ENCODE measurements at regions not wholly inside any gene's neighbourhood (a gene's known extent, or its start where the extent isn't known, plus 50 kb on each side); places are given as distances from the start of the nearest gene placed in this dataset.

DNA sequence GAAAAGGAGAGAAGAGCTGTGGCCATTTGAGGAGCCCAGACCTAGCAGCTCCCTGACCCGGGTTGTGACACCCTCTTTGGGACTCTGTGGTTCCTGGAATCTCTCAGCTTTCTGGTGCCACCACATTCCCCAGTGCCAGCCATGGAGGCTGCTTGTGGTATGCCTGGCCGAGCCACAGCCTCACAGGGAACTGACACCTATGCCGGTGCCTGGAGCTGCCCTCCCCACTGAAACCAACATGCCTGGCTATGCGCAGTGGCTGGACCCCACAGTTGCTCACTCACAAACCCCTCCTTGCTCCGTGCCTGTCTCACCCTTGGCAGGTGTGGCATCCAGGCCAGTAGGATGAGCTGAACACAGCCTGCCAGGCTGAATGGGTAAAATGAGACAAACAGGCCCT lies 749.4 kb downstream of the ARAP2 start:
- TF ChIP-seq, protein P1, sequence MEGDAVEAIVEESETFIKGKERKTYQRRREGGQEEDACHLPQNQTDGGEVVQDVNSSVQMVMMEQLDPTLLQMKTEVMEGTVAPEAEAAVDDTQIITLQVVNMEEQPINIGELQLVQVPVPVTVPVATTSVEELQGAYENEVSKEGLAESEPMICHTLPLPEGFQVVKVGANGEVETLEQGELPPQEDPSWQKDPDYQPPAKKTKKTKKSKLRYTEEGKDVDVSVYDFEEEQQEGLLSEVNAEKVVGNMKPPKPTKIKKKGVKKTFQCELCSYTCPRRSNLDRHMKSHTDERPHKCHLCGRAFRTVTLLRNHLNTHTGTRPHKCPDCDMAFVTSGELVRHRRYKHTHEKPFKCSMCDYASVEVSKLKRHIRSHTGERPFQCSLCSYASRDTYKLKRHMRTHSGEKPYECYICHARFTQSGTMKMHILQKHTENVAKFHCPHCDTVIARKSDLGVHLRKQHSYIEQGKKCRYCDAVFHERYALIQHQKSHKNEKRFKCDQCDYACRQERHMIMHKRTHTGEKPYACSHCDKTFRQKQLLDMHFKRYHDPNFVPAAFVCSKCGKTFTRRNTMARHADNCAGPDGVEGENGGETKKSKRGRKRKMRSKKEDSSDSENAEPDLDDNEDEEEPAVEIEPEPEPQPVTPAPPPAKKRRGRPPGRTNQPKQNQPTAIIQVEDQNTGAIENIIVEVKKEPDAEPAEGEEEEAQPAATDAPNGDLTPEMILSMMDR (IDR thresholded peaks at IDR 0.05; ENCODE audit: unreplicated experiment): no peak
- DNase-seq: no peak

DNA sequence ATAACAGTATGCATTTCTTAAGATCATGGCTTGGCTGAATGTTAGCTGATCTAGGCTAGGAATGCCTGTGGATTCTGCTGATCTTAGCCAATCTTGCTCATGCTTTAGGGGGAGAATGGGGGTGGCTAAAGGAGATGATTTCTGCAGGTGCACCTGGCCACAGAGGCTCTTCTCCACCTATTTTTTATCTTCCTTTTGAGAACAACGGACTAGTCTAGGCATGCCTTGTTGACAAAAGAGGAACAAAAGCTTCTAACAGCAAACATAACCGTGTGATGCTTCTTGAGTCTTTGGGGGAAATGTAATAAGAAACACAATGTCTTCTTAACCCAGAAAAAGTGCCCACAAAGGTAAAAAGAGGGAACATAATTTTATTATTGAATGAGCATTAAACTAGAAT lies 743.5 kb downstream of the ARAP2 start:
- DNase-seq: no peak
- no peaks in the 10 kb centered on the region for H3K27me3 Mint-ChIP-seq (ENCODE audit: unreplicated experiment)
- no peaks in the 10 kb centered on the region for H3K4me1 Mint-ChIP-seq (ENCODE audit: low read depth, unreplicated experiment)
- H3K4me3 Mint-ChIP-seq (ENCODE audit: low read depth, unreplicated experiment): no peak overlapping the region
- no peaks in the 10 kb centered on the region for H3K36me3 Mint-ChIP-seq (ENCODE audit: insufficient read depth, unreplicated experiment)
- peaks cover 9% of the 10 kb centered on the region for H3K9me3 Mint-ChIP-seq (ENCODE audit: low read depth, unreplicated experiment)
- BruUV-seq (replicated peaks): no TSS peak
- no peak overlapping the region for H3K27ac Mint-ChIP-seq (ENCODE audit: unreplicated experiment)
- CTCF ChIA-PET: no interaction called here
- TF ChIP-seq, protein P1 (IDR thresholded peaks at IDR 0.05; ENCODE audit: unreplicated experiment): no peak
- intact Hi-C loops (cut with micrococcal nuclease; ENCODE audit: unreplicated experiment): no loop called here

More for the DNA sequence above, 749.4 kb downstream of the ARAP2 start:
- Mint-ChIP-seq H3K27me3 (ENCODE audit: unreplicated experiment) (no peaks in the 10 kb centered on the region), H3K4me1 (ENCODE audit: low read depth, unreplicated experiment) (no peaks in the 10 kb centered on the region), H3K36me3 (ENCODE audit: insufficient read depth, unreplicated experiment) (no peaks in the 10 kb centered on the region), H3K27ac (ENCODE audit: unreplicated experiment) (no peak overlapping the region), H3K4me3 (ENCODE audit: low read depth, unreplicated experiment) (no peak overlapping the region), H3K9me3 (ENCODE audit: low read depth, unreplicated experiment) (no peaks in the 10 kb centered on the region)
- no TSS peak for BruUV-seq (replicated peaks)
- intact Hi-C loops (cut with micrococcal nuclease; ENCODE audit: unreplicated experiment): no loop called here
- CTCF ChIA-PET: no interaction called here

DNA sequence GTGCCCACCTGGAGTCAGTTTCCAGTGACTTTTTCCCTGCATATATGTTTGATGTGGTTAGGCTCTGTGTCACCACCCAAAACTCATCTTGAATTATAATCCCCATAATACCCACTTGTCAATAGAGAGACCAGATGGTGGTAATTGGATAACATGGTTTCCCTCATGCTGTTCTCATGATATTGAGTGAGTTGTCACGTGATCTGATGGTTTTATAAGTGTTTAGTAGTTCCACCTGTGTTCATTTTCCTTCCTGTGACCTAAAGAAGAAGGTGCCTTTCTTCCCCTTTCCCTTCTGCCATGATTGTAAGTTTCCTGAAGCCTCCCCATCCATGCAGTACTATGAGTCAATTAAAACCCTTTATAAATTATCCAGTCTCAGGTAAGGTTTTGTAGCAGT lies 740.9 kb downstream of the ARAP2 start:
- intact Hi-C loops (cut with micrococcal nuclease; ENCODE audit: unreplicated experiment): no loop called here
- Mint-ChIP-seq H3K4me1 (ENCODE audit: low read depth, unreplicated experiment) (no peaks in the 10 kb centered on the region), H3K27me3 (ENCODE audit: unreplicated experiment) (no peaks in the 10 kb centered on the region), H3K4me3 (ENCODE audit: low read depth, unreplicated experiment) (no peak overlapping the region), H3K9me3 (ENCODE audit: low read depth, unreplicated experiment) (peaks cover 11% of the 10 kb centered on the region), H3K27ac (ENCODE audit: unreplicated experiment) (no peak overlapping the region), H3K36me3 (ENCODE audit: insufficient read depth, unreplicated experiment) (no peaks in the 10 kb centered on the region)
- DNase-seq: no peak
- CTCF ChIA-PET: no interaction called here
- BruUV-seq (replicated peaks): no TSS peak
- TF ChIP-seq, protein P1 (IDR thresholded peaks at IDR 0.05; ENCODE audit: unreplicated experiment): no peak

DNA sequence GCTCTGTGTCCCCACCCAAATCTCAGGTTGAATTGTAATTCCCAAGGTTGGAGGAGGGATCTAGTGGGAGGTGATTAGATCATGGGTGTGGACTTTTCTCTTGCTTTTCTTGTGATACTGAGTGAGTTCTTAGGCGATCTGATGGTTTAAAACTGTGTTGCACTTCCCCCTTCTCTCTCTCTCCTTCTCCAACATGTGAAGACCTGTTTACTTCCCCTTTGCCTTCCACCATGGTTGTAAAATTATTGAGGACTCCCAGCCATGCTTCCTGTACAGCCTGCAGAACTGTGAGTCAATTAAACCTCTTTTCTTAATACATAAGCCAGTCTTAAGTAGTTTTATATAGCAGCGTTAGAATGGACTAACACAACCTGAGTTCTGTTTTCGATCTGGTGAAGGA lies 738.2 kb downstream of the ARAP2 start:
- Mint-ChIP-seq H3K27me3 (ENCODE audit: unreplicated experiment) (no peaks in the 10 kb centered on the region), H3K9me3 (ENCODE audit: low read depth, unreplicated experiment) (peaks cover 11% of the 10 kb centered on the region), H3K4me3 (ENCODE audit: low read depth, unreplicated experiment) (no peak overlapping the region), H3K4me1 (ENCODE audit: low read depth, unreplicated experiment) (no peaks in the 10 kb centered on the region), H3K36me3 (ENCODE audit: insufficient read depth, unreplicated experiment) (no peaks in the 10 kb centered on the region), H3K27ac (ENCODE audit: unreplicated experiment) (no peak overlapping the region)
- BruUV-seq (replicated peaks): no TSS peak
- no peak for DNase-seq
- TF ChIP-seq, protein P1 (IDR thresholded peaks at IDR 0.05; ENCODE audit: unreplicated experiment): no peak
- CTCF ChIA-PET: no interaction called here
- intact Hi-C loops (cut with micrococcal nuclease; ENCODE audit: unreplicated experiment): no loop called here

DNA sequence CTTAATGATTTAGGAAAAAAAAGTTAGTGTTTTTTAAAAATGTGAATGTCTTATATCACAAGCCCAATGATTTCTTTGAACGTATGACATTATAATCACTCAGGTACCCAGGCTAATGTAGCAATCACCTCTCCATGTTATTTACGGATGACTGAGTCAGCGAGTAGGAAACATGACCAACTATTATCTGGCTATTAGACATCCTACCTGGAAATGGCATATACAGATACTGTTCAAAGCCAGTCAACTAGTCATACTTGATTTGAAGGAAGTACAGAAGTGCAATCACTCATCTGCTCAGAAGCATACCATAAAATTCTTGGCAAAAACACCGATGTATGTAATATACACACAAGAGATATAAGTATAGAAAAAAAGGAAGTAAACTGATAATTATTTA lies 732.5 kb downstream of the ARAP2 start:
- intact Hi-C loops (cut with micrococcal nuclease; ENCODE audit: unreplicated experiment): no loop called here
- no TSS peak for BruUV-seq (replicated peaks)
- H3K9me3 Mint-ChIP-seq (ENCODE audit: low read depth, unreplicated experiment): no peaks in the 10 kb centered on the region
- DNase-seq: no peak
- no peaks in the 10 kb centered on the region for H3K4me1 Mint-ChIP-seq (ENCODE audit: low read depth, unreplicated experiment)
- H3K27me3 Mint-ChIP-seq (ENCODE audit: unreplicated experiment): no peaks in the 10 kb centered on the region
- H3K36me3 Mint-ChIP-seq (ENCODE audit: insufficient read depth, unreplicated experiment): no peaks in the 10 kb centered on the region
- TF ChIP-seq, protein P1 (IDR thresholded peaks at IDR 0.05; ENCODE audit: unreplicated experiment): no peak
- no peak overlapping the region for H3K4me3 Mint-ChIP-seq (ENCODE audit: low read depth, unreplicated experiment)
- CTCF ChIA-PET: no interaction called here
- H3K27ac Mint-ChIP-seq (ENCODE audit: unreplicated experiment): no peak overlapping the region

Data from Calu3 (cell line).